HG03571 (cell line): ENCODE measurements at regions not wholly inside any gene's neighbourhood (a gene's known extent, or its start where the extent isn't known, plus 50 kb on each side); places are given as distances from the start of the nearest gene placed in this dataset.

Source experiments
- ATAC-seq: cut with Tn5 transposase; IDR thresholded peaks from one replicate; pipeline ENCODE4 v1.9.1; 2021; ENCODE audit not compliant: unreplicated experiment

DNA sequence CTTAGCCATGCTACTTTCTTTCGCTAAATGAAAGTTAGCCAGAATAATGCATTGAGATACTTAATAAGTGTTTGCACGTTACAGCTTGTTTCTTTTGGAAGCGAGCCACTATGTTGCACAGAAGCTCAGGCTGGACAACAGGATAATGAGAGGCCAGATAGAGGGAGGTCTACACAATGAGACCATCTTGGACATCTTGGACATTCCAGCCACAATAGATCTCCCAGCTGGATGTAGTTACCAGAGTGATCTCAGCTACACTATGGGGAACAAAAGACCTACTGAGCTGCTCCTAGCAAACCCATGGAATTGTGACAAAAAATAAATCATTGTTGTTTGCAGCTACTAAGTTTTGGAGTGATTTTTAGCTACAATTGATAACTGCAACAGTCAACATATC, 540.1 kb upstream of the SEMA6D start:
- ATAC-seq: no peak

DNA sequence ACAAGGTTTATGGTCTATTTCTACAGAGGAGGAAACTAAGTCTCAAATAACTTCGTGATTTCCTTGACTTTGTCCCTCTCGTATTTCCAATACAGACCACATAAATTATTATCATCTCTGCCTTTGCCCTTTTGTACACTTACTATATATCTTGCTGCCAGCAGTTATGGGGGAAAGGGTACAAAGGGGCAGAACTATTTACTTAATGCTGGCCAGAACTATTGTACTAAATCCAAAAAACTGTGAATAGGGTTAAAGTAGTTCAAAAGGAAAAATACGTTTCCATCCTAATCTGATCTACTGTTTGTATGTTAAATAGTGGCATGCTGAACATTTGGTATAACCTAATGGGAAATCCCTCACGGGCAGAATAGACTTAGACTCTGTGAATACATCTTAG, 537.3 kb upstream of the SEMA6D start:
- no peak for ATAC-seq

- ATAC-seq: no peak
Observed at GRCh38 chr15:47182818-47183217, 534.5 kb upstream of the SEMA6D start.

GRCh38 chr15:47184003-47184907, 533.0 kb upstream of the SEMA6D start:
- ATAC-seq: no peak

GRCh38 chr15:47184908-47185801, 532.1 kb upstream of the SEMA6D start:
- ATAC-seq: no peak

DNA sequence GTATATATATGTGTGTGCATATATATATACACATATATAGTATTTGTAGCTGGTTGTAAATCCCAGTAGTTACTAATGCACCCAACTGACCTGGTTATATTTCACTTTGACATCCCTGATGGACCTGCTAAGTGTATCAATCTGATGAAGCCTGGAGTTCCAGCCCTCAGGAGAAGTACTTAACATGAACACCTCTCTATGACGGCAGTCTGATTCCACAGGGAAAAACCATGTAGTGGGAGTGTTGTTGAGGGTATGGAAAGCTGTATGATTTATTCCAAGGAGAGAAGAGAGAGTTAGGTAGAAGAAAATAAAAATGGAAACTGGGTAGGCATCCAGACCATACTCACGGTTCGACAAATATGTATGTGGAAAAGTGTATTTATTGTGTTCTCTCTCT, 531.2 kb upstream of the SEMA6D start:
- ATAC-seq: no peak

DNA sequence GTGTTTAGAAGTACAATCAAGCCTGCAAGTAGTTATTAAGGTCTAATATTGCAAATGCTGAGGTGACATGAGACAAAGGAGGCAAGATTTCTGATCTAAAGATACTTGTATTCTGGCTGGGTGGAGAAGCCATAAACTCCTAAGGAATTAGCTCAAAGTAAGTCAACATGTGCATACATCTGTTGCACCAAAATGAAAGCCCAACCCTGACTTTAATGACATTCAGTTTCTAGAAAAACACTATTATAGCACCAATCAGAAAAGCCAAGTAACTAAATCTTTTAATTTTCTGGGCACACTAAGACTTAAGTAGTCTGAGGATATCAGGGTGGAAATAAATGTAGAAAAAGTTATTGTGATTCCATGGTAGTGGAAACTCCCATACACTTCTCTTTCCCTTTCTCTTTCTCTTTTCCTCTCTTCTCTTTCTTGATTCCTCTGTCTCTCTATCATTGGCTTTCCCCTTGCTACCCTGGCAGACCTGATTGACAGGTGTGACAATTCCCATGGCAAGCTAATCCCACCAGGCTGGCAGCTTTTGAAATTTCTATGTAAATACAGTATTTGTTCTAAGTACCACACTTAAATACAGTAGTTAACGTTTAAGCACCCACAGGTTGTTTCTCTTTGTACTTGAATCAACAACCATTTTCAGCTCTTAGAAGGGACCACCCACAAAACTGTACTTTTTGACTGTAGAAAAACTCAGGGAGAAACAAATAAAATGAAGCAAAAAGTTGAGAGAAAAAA, 528.4 kb upstream of the SEMA6D start:
- no peak for ATAC-seq

DNA sequence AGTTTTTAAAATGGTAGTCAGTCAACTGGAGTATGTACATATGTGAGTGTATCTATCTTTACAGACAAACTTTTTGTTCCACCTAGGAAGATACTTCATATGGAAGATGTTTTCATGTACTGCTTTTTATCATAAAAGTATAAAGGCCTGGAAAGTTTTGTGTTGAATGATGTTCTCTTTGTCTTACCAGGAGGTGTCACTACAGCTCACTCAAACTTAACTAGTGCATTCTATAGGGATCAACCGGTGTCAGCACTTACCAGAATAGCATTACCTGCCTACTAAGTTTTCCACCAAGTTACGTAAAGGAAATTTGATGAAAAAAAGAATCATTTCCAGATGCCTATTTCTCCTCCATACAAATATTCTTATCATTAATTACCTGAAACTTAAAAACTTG, 522.6 kb upstream of the SEMA6D start:
- ATAC-seq: no peak

GRCh38 chr15:47196048-47196447, 521.3 kb upstream of the SEMA6D start:
- peak; percentile 79 for ATAC-seq

DNA sequence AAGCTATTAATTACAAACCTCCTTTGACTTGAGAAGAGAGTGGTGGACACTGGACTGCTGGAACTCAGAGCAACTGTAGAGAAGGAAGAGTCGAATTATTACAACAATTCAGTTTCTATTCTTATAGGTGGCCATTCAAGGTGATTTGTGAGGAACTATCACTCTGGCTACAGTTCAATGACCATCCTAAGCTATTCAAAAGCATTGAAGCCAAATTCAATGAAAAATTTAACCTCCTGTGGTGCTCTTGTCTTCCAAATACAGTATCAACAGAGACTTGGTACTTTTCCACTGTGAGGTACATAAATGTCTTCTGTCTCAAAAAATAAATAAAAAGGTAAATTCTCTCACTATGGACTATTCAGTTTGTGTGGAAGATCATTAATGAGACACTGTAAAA, 513.3 kb upstream of the SEMA6D start:
- no peak for ATAC-seq

GRCh38 chr15:47206358-47206978, 510.8 kb upstream of the SEMA6D start:
- no peak for ATAC-seq

GRCh38 chr15:47209591-47209990, 507.7 kb upstream of the SEMA6D start:
- ATAC-seq: no peak

DNA sequence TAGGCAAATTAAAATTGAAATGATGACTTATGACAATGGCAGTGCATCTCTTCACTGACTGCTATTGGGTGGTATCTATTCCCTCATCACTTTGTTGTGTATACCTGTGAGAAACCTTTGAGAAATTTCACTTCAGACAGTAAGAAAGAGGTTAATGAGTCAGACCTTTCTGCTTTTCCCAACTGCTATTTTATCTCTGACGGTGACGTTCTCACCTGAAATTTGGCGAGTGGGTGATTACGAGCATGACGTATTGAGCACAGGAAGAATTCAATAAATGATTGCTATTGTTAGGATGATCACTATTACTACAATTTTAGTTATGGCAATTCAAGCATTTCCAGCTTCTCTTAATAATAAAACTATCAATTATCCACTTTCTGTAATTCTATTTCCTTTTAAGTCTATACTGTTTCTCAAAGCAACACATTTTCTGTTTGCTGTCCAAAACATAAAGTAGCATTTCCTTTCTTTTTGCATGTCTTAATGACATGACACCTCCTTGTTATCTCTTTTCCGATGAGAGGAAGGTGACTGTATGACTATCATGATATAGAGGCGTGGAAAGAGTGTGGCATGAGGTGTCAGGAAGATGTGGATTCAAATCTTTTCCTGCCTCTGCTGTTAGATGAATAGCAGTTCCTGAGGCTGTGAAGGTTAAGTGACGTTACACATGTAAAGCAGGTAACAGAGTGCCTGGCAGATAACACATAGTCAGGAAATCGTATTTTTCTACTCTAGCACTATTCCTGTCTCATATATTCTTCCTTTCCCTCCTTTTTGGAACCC, 504.9 kb upstream of the SEMA6D start:
- no peak for ATAC-seq

DNA sequence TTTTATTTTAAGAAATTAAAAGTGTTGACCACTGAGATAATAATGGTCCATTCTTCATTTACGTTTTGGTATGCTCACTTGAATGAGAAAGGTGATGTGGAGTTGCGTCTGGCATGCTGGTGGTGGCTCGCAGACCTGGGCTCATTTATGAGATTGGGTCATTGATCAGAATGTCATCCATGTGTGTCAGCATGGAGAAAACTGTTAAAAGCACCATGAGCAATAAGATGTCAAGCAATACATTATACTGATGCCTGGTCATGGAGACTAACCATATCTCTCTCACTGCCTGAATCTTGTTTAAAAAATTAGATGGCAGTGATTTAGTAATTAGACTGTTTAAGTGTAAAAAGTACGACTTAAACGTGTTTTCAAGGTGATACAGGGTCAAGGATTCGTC, 503.4 kb upstream of the SEMA6D start:
- ATAC-seq: no peak

GRCh38 chr15:47218295-47218694, 499.0 kb upstream of the SEMA6D start:
- ATAC-seq: no peak

GRCh38 chr15:47244361-47244760, 472.9 kb upstream of the SEMA6D start:
- no peak for ATAC-seq

DNA sequence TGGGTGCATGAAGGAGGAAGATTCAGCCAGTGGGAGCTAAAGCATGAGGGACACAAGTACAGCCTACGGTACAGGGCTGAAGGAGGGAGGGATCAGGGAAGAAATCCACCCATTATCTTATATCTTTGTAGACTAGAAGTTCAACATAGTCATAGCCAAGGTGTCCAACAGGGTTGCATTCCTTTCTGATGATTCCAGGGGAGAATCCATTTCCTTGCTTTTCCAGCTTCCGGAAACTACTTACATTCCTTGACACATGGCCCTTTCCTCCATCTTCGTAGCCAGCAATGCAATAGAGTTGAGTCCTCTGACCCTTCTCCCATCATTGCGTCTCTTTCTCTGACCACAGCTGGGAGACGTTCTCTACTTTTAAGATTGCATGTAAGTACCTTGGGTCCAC, 471.0 kb upstream of the SEMA6D start:
- no peak for ATAC-seq

DNA sequence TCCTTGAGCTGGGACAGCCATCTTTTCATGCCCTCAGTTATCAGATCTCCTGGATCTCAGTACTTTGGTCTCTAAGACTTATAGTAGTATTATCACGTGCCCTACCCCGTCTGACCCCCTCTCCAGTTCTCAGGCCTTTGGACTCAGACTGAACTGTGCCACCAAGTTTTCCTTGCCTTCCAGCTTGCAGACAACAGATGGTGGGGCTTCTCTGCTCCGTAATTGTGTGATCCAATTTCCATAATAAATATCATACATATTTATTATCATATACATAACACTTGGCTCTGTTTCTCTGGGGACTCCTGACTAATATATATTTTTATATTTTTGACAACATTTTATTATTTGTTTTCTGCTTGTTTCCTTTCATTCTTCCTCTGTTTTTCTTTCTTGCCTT, 458.8 kb upstream of the SEMA6D start:
- no peak for ATAC-seq

DNA sequence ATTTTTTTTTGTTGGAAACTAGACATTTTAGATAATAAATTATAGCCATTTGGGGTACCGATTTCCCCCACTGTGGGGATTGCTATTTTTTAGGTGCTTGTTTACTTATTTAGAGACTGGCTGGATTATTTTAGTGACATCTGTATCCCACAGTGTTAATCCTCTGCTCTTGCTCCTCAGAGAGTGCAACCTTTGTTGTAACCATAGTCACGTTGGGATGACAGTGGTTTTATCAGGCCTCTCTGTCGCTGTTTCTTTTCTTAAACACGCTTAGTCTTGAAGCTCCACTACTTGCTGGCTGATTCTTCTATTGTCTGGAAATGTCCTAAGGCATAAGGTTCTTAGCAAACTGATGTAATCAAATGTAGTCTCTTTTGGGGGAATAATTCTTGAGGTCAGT, 451.6 kb upstream of the SEMA6D start:
- ATAC-seq: no peak

DNA sequence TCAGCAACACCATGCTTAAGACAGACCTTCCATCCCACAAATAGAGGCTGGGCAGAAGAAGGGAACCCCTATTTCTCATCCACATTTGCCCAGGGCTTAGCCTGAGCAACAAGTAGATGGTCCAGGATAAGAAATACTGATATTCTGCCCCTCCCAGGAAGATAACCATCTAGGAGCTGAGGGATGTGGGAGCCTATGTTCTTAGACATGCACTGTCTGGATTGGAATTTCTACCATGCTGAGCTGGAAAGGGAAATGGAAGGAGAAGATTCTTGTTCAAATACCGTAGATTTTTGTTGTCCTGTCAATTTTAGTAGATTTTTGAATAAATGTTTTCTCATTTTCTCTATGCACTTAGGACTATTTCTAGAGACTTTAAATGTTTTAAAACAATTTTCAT, 450.7 kb upstream of the SEMA6D start:
- ATAC-seq: no peak
